ENCODE measurements at regions not wholly inside any gene's neighbourhood (a gene's known extent, or its start where the extent isn't known, plus 50 kb on each side); places are given as distances from the start of the nearest gene placed in this dataset.

- TF ChIP-seq CTCF (IDR thresholded peaks at IDR 0.05 in 8 of 11, conservative IDR thresholded peaks at IDR 0.05 in 3 of 11) (no peak), POLR2A (IDR thresholded peaks at IDR 0.05) (no peak)
Observed at GRCh38 chr13:84959818-84960217, 839.4 kb downstream of the SLITRK6 start.
